ENCODE measurements at regions not wholly inside any gene's neighbourhood (a gene's known extent, or its start where the extent isn't known, plus 50 kb on each side); places are given as distances from the start of the nearest gene placed in this dataset.

DNA sequence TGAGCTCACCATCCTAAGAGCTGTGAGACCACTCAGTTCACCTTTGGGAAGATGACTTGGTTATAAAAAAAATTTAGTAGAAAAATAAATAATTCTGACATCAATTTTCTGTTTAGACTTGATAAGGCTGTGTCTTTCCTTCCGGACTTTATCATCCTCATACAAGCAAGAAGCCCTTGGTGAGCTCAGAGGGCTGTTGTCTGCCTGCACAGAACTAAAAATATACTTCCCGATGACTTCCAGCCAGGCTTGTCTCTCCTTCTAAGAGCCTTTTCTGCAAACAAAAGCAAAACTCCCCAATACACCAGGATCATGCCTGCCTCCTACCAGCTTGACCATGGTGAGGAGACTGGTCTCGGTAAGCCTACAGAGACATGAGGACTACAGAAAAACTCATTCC, 58.3 kb upstream of the PHOX2B start:
- H3K36me3 ChIP-seq (ENCODE audit: control insufficient read depth in 2 of 2, insufficient read depth in 2 of 2, low read length in 1 of 2) = no peaks in the 10 kb centered on the region
- no peaks in the 10 kb centered on the region for H3K4me1 ChIP-seq (ENCODE audit: control insufficient read depth in 2 of 2, insufficient read depth in 2 of 2, low read length in 2 of 2)
- H3K4me3 ChIP-seq (ENCODE audit: low read length in 2 of 2) = no peak overlapping the region
- H3K27me3 ChIP-seq (ENCODE audit: control insufficient read depth in 2 of 2, insufficient read depth in 1 of 2, low read length in 1 of 2) = no peaks in the 10 kb centered on the region
- no peaks in the 10 kb centered on the region for H3K9me3 ChIP-seq (ENCODE audit: control insufficient read depth in 2 of 2, insufficient read depth in 1 of 2, low read length in 1 of 2)
- H3K27ac ChIP-seq (ENCODE audit: low read depth in 1 of 2, low read length in 1 of 2) = no peak overlapping the region
- WGBS = 87% methylated on average over 3 of the region's 3 CpGs
- DNase-seq (ENCODE audit: low read depth in 6 of 9, low spot score in 9 of 9) = no peak

DNA sequence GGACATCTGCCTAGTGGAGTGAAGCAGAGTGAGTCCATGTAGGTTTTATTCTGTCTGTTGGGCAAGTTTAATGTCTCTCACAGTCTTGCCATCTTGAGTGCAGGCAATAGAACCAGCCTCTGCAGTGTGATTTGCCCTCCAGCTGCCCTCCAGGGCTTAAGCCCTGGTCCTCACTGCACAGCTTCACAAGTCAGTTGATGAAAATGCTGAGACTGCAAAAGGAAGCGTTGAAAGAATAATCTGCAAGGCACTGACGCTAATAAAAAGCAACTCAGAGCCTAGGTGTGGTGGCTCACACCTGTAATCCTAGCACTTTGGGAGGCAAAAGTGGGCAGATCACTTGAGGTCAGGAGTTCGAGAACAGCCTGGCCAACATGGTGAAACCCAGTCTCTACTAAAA, 54.1 kb upstream of the PHOX2B start:
- Histone ChIP-seq H3K4me3 (ENCODE audit: low read length in 2 of 2) (no peak overlapping the region), H3K27ac (ENCODE audit: low read depth in 1 of 2, low read length in 1 of 2) (no peak overlapping the region), H3K27me3 (ENCODE audit: control insufficient read depth in 2 of 2, insufficient read depth in 1 of 2, low read length in 1 of 2) (no peaks in the 10 kb centered on the region), H3K9me3 (ENCODE audit: control insufficient read depth in 2 of 2, insufficient read depth in 1 of 2, low read length in 1 of 2) (no peaks in the 10 kb centered on the region), H3K4me1 (ENCODE audit: control insufficient read depth in 2 of 2, insufficient read depth in 2 of 2, low read length in 2 of 2) (no peaks in the 10 kb centered on the region), H3K36me3 (ENCODE audit: control insufficient read depth in 2 of 2, insufficient read depth in 2 of 2, low read length in 1 of 2) (no peaks in the 10 kb centered on the region)
- DNase-seq (ENCODE audit: low read depth in 6 of 9, low spot score in 9 of 9) = no peak
- WGBS = 92% methylated on average over 3 of the region's 3 CpGs

DNA sequence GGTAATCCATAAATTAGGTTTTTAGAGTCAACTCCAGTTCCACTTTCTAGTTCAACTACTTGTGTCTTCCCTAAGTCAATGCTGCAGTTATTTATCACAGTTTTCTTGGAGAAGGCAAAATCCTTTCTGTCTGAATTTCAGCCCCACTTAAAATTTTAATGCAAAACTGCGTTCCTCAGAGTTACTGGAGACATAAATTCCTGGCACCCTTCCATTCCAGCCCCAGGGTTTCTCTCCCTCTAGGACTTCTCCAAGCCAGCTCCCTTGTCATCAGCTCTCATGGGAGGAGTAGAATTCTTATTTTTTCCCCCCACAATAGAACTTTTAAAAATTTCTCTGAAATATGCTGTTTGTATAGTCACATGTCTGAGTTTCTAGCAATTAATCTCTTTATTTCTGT, 50.6 kb upstream of the PHOX2B start:
- no peak overlapping the region for H3K4me3 ChIP-seq (ENCODE audit: low read length in 2 of 2)
- WGBS = 89% methylated on average over 1 of the region's 1 CpG

More for the DNA sequence above, 50.6 kb upstream of the PHOX2B start:
- Histone ChIP-seq H3K4me1 (ENCODE audit: control insufficient read depth in 2 of 2, insufficient read depth in 2 of 2, low read length in 2 of 2) (no peaks in the 10 kb centered on the region), H3K9me3 (ENCODE audit: control insufficient read depth in 2 of 2, insufficient read depth in 1 of 2, low read length in 1 of 2) (no peaks in the 10 kb centered on the region), H3K27ac (ENCODE audit: low read depth in 1 of 2, low read length in 1 of 2) (no peak overlapping the region), H3K36me3 (ENCODE audit: control insufficient read depth in 2 of 2, insufficient read depth in 2 of 2, low read length in 1 of 2) (no peaks in the 10 kb centered on the region), H3K27me3 (ENCODE audit: control insufficient read depth in 2 of 2, insufficient read depth in 1 of 2, low read length in 1 of 2) (peaks cover 0 to 4% of the 10 kb centered on the region in 2 donors)
- DNase-seq (ENCODE audit: low read depth in 6 of 9, low spot score in 9 of 9) = no peak

Data from thymus (tissue), 11 donors.